ENCODE measurements at regions not wholly inside any gene's neighbourhood (a gene's known extent, or its start where the extent isn't known, plus 50 kb on each side); places are given as distances from the start of the nearest gene placed in this dataset.

GRCh38 chr11:45477588-45477987 is 187.8 kb downstream of the CHST1 start:
- H3K9me3 Mint-ChIP-seq: no peaks in the 10 kb centered on the region
- no peaks in the 10 kb centered on the region for H3K9me3 ChIP-seq (ENCODE audit: control insufficient read depth, low read depth, low read length)
- no peak overlapping the region for H3K27ac ChIP-seq (ENCODE audit: insufficient read length, low read depth, low read length)
- H2BK15ac ChIP-seq (ENCODE audit: low read depth, low read length): no peak overlapping the region
- H3K18ac ChIP-seq (ENCODE audit: insufficient read length, low read depth, low read length): no peak overlapping the region
- H3K27me3 ChIP-seq (ENCODE audit: insufficient read depth, low read length): no peaks in the 10 kb centered on the region
- no peaks in the 10 kb centered on the region for H3K4me1 ChIP-seq (ENCODE audit: insufficient read depth, low read length)
- no peak overlapping the region for H2BK12ac ChIP-seq (ENCODE audit: insufficient read length, low read depth, low read length)
- no peaks in the 10 kb centered on the region for H4K20me1 ChIP-seq (ENCODE audit: control insufficient read depth, insufficient read depth, insufficient read length)
- TF ChIP-seq CTCF (conservative IDR thresholded peaks at IDR 0.05): no peak
- no peak overlapping the region for H2BK120ac ChIP-seq (ENCODE audit: low read depth, low read length, poor library complexity, severe bottlenecking)
- no peak overlapping the region for H2BK20ac ChIP-seq (ENCODE audit: low read depth, low read length, poor library complexity, severe bottlenecking)
- no peak overlapping the region for H2AK5ac ChIP-seq (ENCODE audit: insufficient read length, low read length)
- no peaks in the 10 kb centered on the region for H3K79me1 ChIP-seq (ENCODE audit: insufficient read depth, low read depth, low read length, poor library complexity, severe bottlenecking)
- no peak overlapping the region for H4K91ac ChIP-seq (ENCODE audit: insufficient read length, low read depth, low read length)
- H3K56ac ChIP-seq (ENCODE audit: insufficient read length, low read depth, low read length): no peak overlapping the region
- peaks cover 6 to 15% of the 10 kb centered on the region in 2 experiments for H3K4me1 Mint-ChIP-seq
- H3K27me3 Mint-ChIP-seq (ENCODE audit: low read depth): peaks cover 14% of the 10 kb centered on the region
- H3K23me2 ChIP-seq (ENCODE audit: insufficient read length, low read depth, low read length, poor library complexity, severe bottlenecking): no peaks in the 10 kb centered on the region
- no peak overlapping the region for H2AFZ ChIP-seq (ENCODE audit: low read length)
- no peak overlapping the region for H3K23ac ChIP-seq (ENCODE audit: insufficient read length, low read depth, low read length)
- H3K14ac ChIP-seq (ENCODE audit: insufficient read depth, low read length): no peak overlapping the region
- no peak overlapping the region; a peak in 1 of 7 replicates for H3K27ac Mint-ChIP-seq
- no peak overlapping the region for H4K5ac ChIP-seq (ENCODE audit: insufficient read length, low read depth, low read length)
- H3K79me2 ChIP-seq (ENCODE audit: insufficient read depth, low read length): no peaks in the 10 kb centered on the region
- H3K9ac ChIP-seq (ENCODE audit: extremely low read depth, insufficient read length, low read length): no peak overlapping the region
- no peaks in the 10 kb centered on the region for H3K36me3 Mint-ChIP-seq (ENCODE audit: insufficient read depth in 1 of 3, low read depth in 3 of 3)
- WGBS (ENCODE audit: extremely low coverage, insufficient read length, low lambda C conversion rate): no CpG with 5 or more reads among the region's 1 CpG
- no peak overlapping the region for H3K4me2 ChIP-seq (ENCODE audit: insufficient read depth, insufficient read length, low read length)
- H3T11ph ChIP-seq (ENCODE audit: low read length): no peak overlapping the region
- no peak overlapping the region for H3K4ac ChIP-seq (ENCODE audit: low read depth, low read length)
- H3K4me3 Mint-ChIP-seq: no peak overlapping the region
- no peak overlapping the region for H4K8ac ChIP-seq (replicated peaks; ENCODE audit: insufficient read length, low read depth, low read length)
- no peak for DNase-seq
- no peak overlapping the region for H2BK5ac ChIP-seq (ENCODE audit: insufficient read length, low read length)

Measured in H9 (cell line).